Naive B cell (primary cell): ENCODE measurements at regions not wholly inside any gene's neighbourhood (a gene's known extent, or its start where the extent isn't known, plus 50 kb on each side); places are given as distances from the start of the nearest gene placed in this dataset.

ENCODE experiments used
- ATAC-seq, 2 donors: fragments of 150-1000 bp; cut with Tn5 transposase; 2 replicates each; pipeline ENCODE4 v1.10.0; 2021; ENCODE audit warnings: low read depth in 2 of 2, mild to moderate bottlenecking in 2 of 2, moderate library complexity in 2 of 2
- DNase-seq: peaks from one replicate; pipeline ENCODE4 v3.0.0; 2022
- H3K27ac Mint-ChIP-seq, 6 donors: one replicate each; pipeline ENCODE4 v1.8.0; 2020 to 2022; ENCODE audit warnings: mild to moderate bottlenecking in 6 of 6, mixed read lengths in 6 of 6, moderate library complexity in 5 of 6, inconsistent platforms in 2 of 6
- H3K27me3 Mint-ChIP-seq, 3 donors: one replicate each; pipeline ENCODE4 v1.8.0; 2021 to 2022; ENCODE audit warnings: mixed read lengths in 3 of 3, mild to moderate bottlenecking in 1 of 3
- H3K36me3 Mint-ChIP-seq, 2 donors: one replicate each; pipeline ENCODE4 v1.8.0; 2020 to 2022; ENCODE audit warnings: mixed read lengths in 2 of 2, inconsistent platforms in 1 of 2, mild to moderate bottlenecking in 1 of 2
- H3K4me1 Mint-ChIP-seq, 3 donors: one replicate each; pipeline ENCODE4 v1.8.0; 2020 to 2022; ENCODE audit warnings: mixed read lengths in 3 of 3, inconsistent platforms in 1 of 3, mild to moderate bottlenecking in 1 of 3, moderate library complexity in 1 of 3
- H3K4me3 Mint-ChIP-seq, 8 donors: one replicate each; pipeline ENCODE4 v1.8.0; 2020 to 2022; ENCODE audit warnings: mild to moderate bottlenecking in 8 of 8, mixed read lengths in 8 of 8, moderate library complexity in 8 of 8, inconsistent platforms in 2 of 8
- H3K9me3 Mint-ChIP-seq, 7 donors: one replicate each; pipeline ENCODE4 v1.8.0; 2020 to 2022; ENCODE audit warnings: mixed read lengths in 7 of 7, mild to moderate bottlenecking in 5 of 7, inconsistent platforms in 2 of 7, moderate library complexity in 1 of 7

- Mint-ChIP-seq H3K27ac (no peak overlapping the region), H3K4me3 (no peak overlapping the region), H3K9me3 (peaks cover 0 to 3% (median 0%) of the 10 kb centered on the region in 7 donors), H3K27me3 (peaks cover 15 to 25% (median 24%) of the 10 kb centered on the region in 3 donors), H3K36me3 (no peaks in the 10 kb centered on the region), H3K4me1 (no peaks in the 10 kb centered on the region)
- DNase-seq, result no peak
- no peak for ATAC-seq
Measured at GRCh38 chr1:47692196-47692595, 254.4 kb downstream of the FOXD2 start.

GRCh38 chr1:47693115-47693514, 255.3 kb downstream of the FOXD2 start:
- Mint-ChIP-seq H3K36me3 (no peaks in the 10 kb centered on the region), H3K4me1 (no peaks in the 10 kb centered on the region), H3K9me3 (peaks cover 0 to 3% (median 0%) of the 10 kb centered on the region in 7 donors), H3K27ac (no peak overlapping the region), H3K27me3 (peaks cover 15 to 18% (median 15%) of the 10 kb centered on the region in 3 donors), H3K4me3 (no peak overlapping the region)
- no peak for ATAC-seq
- DNase-seq, result no peak

DNA sequence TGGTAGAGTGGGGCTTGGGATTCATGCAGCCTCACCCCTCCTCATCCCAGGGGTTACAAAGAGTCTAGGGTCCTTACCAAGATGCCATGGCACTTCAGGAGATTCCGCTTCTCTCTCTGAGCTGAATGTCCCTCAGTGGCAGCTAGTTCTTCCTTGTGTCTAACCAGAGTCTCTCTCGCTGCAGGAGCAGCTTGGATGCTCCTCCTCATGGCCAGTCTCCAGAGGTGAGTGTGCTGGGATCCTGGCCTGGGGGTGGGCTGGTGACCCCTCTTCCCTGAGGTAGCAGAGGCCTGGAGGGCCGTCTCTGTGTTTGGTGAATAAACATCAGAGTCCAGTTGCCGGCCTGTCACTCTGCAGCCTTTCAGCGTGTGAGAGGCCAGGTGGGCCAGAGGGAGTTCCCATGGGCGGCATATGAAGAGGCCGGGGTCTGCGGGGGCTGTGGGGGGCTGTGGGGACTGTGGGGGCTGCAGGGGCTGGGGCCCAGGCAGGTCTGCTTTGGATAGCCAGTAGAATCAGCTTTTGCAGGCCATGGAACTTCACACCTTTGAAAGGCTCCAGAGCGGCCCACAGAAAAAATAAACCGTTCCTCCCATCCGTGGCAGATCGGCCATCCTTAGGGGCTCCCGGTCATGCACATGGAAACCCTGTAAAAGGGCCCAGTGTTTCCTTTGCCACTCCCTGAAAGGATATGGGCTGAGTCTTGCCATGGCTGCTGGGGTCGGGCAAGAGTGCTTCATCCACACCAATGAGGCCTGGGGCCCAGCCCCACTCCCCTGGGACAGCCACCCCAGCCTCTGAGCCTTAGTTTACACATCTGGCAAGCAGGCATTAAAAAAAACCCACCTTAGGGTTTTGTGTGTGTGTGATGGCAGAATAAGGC, 256.4 kb downstream of the FOXD2 start:
- Mint-ChIP-seq H3K4me1 (no peaks in the 10 kb centered on the region), H3K27me3 (peaks cover 10 to 18% (median 10%) of the 10 kb centered on the region in 3 donors), H3K36me3 (no peaks in the 10 kb centered on the region), H3K27ac (no peak overlapping the region), H3K4me3 (no peak overlapping the region), H3K9me3 (peaks cover 0 to 3% (median 0%) of the 10 kb centered on the region in 7 donors)
- ATAC-seq, result no peak
- DNase-seq, result no peak

- no peaks in the 10 kb centered on the region for H3K4me1 Mint-ChIP-seq
Measured at GRCh38 chr1:47696404-47696736, 258.5 kb downstream of the FOXD2 start.

DNA sequence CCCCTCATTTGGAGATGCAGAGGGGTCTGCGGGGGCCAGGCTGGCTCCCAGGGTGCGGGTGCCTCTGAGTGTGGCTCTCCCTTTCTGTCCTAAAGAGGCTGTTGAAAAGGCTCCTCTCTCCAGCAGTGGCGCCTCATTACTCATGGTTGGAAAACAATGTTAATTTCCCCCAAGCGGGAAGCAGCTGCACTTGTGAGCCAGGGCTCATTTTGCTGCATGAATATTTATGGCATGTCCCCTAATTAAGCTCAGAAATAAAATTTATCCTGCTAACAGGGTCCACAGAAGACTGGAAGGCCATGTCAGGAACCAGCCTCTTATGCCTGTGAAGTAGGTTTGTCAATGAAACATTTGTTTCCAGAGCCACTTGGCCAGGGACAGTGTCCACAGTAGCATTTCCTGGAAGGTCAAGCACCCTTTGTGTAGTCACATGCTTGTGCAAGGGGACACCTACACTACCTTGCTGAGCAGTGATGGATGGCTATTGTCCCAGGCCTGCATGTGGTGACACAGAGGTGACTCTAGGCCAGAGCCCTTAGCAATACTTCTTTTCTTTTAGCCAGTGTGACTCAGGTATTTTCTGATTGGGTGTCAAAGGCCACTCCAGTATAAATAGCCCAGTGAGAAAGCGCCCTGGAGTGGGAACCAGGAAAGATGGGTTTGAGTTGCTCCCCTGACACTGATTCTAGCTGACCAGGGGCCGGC, 259.0 kb downstream of the FOXD2 start:
- no peaks in the 10 kb centered on the region for H3K9me3 Mint-ChIP-seq
- no peaks in the 10 kb centered on the region for H3K36me3 Mint-ChIP-seq

More at GRCh38 chr1:47696404-47696736, 258.5 kb downstream of the FOXD2 start:
- ATAC-seq, result no peak
- no peaks in the 10 kb centered on the region for H3K36me3 Mint-ChIP-seq
- H3K27me3 Mint-ChIP-seq, result peaks cover 0 to 4% (median 2%) of the 10 kb centered on the region in 3 donors
- H3K27ac Mint-ChIP-seq, result no peak overlapping the region
- DNase-seq, result no peak
- H3K9me3 Mint-ChIP-seq, result peaks cover 0 to 1% (median 0%) of the 10 kb centered on the region in 7 donors
- H3K4me3 Mint-ChIP-seq, result no peak overlapping the region

GRCh38 chr1:47697616-47698335, 259.9 kb downstream of the FOXD2 start:
- Mint-ChIP-seq H3K9me3 (no peaks in the 10 kb centered on the region), H3K27ac (no peak overlapping the region), H3K27me3 (no peaks in the 10 kb centered on the region), H3K4me1 (no peaks in the 10 kb centered on the region), H3K4me3 (no peak overlapping the region), H3K36me3 (no peaks in the 10 kb centered on the region)
- ATAC-seq (no peak), DNase-seq (no peak)

More for the DNA sequence above, 259.0 kb downstream of the FOXD2 start:
- H3K27ac Mint-ChIP-seq, result no peak overlapping the region
- no peak overlapping the region for H3K4me3 Mint-ChIP-seq
- ATAC-seq, result no peak
- no peak for DNase-seq
- H3K27me3 Mint-ChIP-seq, result no peaks in the 10 kb centered on the region
- no peaks in the 10 kb centered on the region for H3K4me1 Mint-ChIP-seq

- H3K36me3 Mint-ChIP-seq, result no peaks in the 10 kb centered on the region
- DNase-seq (no peak), ATAC-seq (no peak)
- no peaks in the 10 kb centered on the region for H3K4me1 Mint-ChIP-seq
- H3K27me3 Mint-ChIP-seq, result peaks cover 0 to under 1% (median 0%) of the 10 kb centered on the region in 3 donors
- no peak overlapping the region for H3K27ac Mint-ChIP-seq
- no peaks in the 10 kb centered on the region for H3K9me3 Mint-ChIP-seq
- H3K4me3 Mint-ChIP-seq, result no peak overlapping the region
Measured at GRCh38 chr1:47699492-47700235, 261.8 kb downstream of the FOXD2 start.

GRCh38 chr1:47701283-47701682, 263.4 kb downstream of the FOXD2 start:
- H3K4me3 Mint-ChIP-seq, result no peak overlapping the region
- no peaks in the 10 kb centered on the region for H3K36me3 Mint-ChIP-seq
- H3K27me3 Mint-ChIP-seq, result peaks cover 0 to 16% (median 14%) of the 10 kb centered on the region in 3 donors
- ATAC-seq (no peak), DNase-seq (no peak)
- H3K4me1 Mint-ChIP-seq, result no peaks in the 10 kb centered on the region
- H3K9me3 Mint-ChIP-seq, result no peaks in the 10 kb centered on the region
- H3K27ac Mint-ChIP-seq, result no peak overlapping the region

DNA sequence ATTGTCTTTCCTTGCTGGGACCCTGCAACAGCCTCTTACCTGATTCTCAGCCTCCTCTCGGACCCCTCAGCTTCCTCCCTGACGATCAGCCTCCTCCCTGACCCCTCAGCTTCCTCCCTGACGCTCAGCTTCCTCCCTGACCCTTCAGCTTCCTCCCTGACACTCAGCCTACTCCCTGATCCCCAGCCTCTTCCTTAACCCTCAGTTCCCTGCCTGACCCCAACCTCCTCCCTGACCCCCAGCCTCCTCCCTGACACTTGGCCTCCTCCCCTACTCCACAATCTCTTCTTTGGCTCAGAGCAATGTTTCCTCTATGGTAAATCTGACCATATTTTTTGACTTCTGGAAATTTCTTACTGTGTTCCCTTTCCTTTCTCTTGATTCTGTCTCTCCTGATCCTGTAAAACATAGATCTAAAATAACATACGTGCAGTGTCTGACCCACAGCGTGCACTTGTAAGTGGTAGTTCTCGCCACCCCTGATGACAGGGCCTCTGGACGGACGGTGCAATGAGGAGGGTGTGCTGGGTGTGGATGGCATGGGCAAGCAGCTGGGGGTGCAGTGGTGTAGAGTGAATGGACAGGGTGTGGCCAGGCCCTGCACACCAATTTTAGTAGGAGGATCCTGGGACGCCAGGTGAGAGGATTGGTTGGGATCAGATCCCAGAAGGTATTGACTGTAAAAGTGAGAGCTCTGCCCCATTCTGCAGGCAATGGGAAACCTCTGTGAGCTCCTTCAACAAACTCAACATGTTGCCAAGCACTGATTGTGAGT, 264.1 kb downstream of the FOXD2 start:
- no peak overlapping the region for H3K4me3 Mint-ChIP-seq
- DNase-seq (no peak), ATAC-seq (no peak)
- peaks cover 3 to 17% (median 15%) of the 10 kb centered on the region in 3 donors for H3K27me3 Mint-ChIP-seq
- H3K9me3 Mint-ChIP-seq, result no peaks in the 10 kb centered on the region
- peak overlapping the region in 1 of 6 donors; percentile 95 for H3K27ac Mint-ChIP-seq
- no peaks in the 10 kb centered on the region for H3K4me1 Mint-ChIP-seq
- no peaks in the 10 kb centered on the region for H3K36me3 Mint-ChIP-seq

DNA sequence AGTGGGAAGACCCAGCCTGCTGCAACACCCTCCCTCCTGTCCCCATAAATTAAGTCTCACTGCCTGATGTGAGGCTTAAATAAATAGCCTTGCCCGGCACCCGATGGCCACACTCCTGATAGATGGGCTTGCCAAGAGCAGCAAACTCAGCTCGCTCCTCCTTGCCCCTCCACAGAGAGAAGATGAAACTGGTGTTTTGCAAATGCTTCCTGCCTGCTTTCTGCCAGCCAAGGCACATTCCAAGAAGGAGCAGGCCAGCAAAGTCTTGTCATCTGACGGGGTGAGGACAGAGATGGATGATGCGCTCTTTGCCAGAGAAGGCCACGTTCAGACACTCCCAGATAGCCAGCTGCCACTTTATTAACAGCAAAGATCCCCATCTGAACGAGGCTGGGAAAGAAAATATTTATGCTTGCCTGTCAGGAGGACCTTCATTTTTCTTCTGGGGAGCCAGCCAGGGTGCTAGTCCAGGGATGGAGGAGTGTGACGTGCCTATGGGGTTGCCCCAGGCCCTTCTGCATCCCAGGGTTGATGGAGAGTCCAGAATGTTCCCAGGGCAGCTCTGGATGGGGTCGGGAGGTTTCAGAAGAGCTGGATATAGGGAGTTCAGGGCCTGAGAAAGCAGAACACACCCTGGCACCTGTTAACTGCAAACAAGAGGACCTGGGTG, 265.4 kb downstream of the FOXD2 start:
- Mint-ChIP-seq H3K27ac (no peak overlapping the region), H3K4me3 (peak overlapping the region in 1 of 8 donors; percentile 22), H3K9me3 (peaks cover 0 to 2% (median 0%) of the 10 kb centered on the region in 7 donors), H3K4me1 (peaks cover 4 to 5% (median 4%) of the 10 kb centered on the region in 3 donors), H3K27me3 (peaks cover 10 to 28% (median 22%) of the 10 kb centered on the region in 3 donors), H3K36me3 (no peaks in the 10 kb centered on the region)
- no peak for DNase-seq
- no peak for ATAC-seq

DNA sequence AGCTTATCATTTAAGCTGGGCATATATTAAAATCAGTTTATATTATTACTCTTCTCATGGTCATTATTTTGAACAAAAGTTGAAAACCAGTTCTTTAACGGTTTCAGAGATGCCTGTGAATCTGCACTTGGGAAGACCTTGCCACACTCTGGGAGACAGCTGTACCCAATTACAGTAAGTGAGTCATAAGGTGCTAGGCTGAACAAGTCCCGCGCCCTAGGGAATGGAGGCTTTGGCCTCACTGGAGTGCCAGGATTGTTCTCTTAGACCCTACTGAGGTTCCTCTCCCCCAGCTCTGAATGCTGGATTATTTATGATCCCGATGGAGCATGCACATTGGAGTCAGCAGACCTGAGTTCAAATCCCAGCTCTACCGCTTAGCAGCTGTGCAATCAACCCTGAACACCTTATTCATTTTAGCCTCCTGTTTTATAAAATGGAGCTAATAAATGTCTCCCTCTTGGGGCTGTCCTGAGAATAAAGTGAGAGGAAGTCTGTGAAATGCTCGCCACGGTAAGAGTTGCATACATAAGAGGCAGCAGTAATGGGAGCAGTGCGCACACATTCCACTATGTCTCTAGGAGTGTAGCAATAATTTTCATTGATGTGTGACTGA, 266.2 kb downstream of the FOXD2 start:
- Mint-ChIP-seq H3K36me3 (no peaks in the 10 kb centered on the region), H3K27ac (no peak overlapping the region), H3K9me3 (peaks cover 0 to 2% (median 0%) of the 10 kb centered on the region in 7 donors), H3K4me3 (no peak overlapping the region), H3K4me1 (peaks cover 4 to 11% (median 6%) of the 10 kb centered on the region in 3 donors), H3K27me3 (peaks cover 10 to 36% (median 29%) of the 10 kb centered on the region in 3 donors)
- no peak for ATAC-seq
- DNase-seq, result no peak
